Astrocyte (in vitro differentiated cells and primary cell): ENCODE measurements at regions not wholly inside any gene's neighbourhood (a gene's known extent, or its start where the extent isn't known, plus 50 kb on each side); places are given as distances from the start of the nearest gene placed in this dataset.

Source experiments
- CTCF ChIP-seq: IDR thresholded peaks from 2 replicates; pipeline ENCODE4 v1.5.1; 2011; ENCODE audit warnings: low read depth, mild to moderate bottlenecking, inconsistent platforms, low read length, moderate library complexity; ENCODE audit not compliant: insufficient read depth
- EZH2 ChIP-seq: IDR thresholded peaks from 2 replicates; pipeline ENCODE4 v1.6.1; 2012; ENCODE audit warnings: mild to moderate bottlenecking, low read length, inconsistent platforms; ENCODE audit not compliant: insufficient read depth

- no peak for TF ChIP-seq EZH2
- no peak for TF ChIP-seq CTCF
Observed at GRCh38 chr7:32336726-32337125, 153.5 kb downstream of the LSM5 start.
